SIG-M5 treated with dmso at 0.1 percent for 504 hours (cell line): ENCODE measurements at regions not wholly inside any gene's neighbourhood (a gene's known extent, or its start where the extent isn't known, plus 50 kb on each side); places are given as distances from the start of the nearest gene placed in this dataset.

Experiments used
- DNase-seq: peaks from one replicate; lab custom pipeline; 2025; ENCODE audit not compliant: unreplicated experiment; lab: John Stamatoyannopoulos, UW

DNA sequence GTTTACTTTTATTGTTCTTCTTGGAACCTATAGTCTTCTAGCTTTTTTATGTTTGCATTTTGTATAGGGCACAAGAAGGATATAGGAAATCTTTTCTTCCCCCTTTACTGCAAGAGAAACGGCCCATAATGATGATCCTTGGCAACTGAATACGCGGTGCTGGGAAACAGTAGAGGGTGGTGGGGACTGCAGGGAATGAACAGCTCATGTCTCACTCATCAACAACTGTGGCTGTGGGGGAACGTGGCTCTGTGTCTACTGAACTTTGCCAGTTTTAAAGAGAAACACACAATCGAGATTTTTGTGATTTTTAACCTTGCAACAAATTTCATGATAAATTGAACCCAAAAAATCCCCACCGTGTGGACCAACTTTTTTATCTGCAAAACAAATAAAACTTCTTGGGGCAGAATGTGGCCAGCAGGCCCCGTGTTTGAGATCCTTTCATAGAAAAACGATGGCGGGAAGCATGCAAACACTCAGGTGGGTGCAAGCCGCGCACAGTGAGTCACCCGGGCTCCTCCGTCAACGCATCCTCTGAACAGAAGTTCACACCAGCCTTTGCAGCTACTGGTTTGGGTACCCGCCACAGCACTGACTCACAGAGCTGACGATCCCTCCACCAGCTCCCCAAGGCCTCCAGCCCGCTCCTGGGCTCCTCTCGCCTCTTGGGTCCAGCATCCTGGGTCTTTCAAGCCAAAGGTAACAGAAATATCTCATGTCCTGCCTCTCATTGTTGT is 149.3 kb downstream of the COL6A3 start:
- DNase-seq = no peak

DNA sequence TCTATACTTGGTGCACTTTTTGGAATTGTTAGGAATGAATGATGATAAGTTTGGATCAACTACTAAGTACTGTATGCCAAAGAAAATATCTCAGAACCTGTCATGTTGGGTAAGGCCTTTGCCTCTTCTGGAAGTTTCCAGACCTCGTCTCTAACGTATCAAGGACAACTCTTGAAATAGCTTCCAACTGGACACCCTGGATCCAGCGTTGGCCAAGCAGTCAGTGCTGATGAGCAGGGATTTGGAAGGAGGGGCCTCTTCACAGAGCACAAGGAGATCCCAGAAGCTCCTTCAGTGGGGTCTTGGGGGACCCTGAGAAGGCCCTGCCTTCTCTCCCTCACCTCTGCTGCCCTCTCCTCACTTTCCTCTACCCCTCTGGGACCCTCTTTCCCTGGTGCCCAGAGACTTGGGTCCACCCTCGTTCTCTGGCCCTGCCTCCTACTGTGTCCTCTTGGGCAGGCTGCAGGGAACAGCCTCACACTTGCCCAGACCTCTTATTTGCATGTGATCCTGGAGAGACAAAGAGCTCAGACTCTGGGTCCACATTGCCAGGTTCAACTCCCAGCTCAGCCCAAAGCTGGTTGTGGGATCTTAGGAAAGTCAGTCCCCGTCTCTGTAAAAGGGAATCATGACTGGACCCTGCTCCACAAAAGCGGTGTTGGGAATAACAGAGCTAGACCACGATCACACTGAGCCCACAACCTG is 145.8 kb downstream of the COL6A3 start:
- DNase-seq = no peak

DNA sequence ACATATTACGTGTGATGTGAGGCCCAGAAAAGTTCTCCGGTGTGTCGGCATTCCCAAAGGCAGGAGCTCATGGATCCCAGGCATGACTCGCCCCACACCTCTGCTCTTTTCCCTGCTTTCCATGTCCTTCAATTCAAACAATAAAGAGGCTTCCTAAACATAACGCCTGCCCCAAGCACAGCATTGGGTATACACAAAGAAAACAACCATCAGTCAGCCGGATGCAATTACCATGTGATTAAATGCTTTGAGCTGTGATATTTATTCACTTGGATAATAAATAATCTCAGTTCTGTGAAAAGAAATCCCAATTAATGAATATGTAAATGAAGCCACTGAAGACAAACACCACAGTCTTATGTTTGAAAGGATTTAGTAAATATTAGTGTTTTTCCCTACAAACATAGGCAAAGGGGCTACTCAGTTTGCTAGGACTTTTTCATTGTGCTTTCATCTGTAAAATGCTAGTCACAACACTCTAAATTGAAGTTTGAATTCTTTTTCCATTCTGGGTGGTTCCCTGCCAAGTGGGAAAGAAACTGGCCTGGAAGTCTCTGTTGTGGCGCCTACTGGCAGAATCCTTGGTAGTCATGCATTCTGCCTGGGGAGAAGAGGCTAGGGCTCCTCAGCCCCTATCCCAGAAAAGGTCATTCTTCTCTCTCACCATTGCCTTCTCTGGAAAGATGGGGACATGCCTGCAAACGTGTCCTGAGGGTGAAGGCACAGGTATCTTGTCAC is 144.7 kb downstream of the COL6A3 start:
- DNase-seq = no peak

DNA sequence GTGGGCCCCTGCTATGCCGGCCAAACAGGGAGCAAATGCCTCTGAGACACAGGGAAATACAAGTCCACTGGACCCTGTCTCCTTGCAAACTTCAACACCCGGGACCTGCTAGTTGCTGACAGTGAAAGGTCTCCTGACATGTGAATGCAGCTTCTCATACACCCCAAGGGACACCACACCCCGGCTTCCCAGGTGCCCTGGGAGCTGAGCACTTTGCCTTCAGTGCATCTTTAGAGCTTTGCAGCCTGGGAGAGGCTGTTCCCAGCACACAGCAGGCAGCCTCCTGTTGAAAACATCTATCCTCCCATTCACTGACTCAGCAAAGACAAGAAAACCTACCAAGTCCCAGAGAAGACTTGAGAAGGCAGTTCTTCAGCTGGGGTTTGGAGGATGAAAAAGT is 143.4 kb downstream of the COL6A3 start:
- no peak for DNase-seq

DNA sequence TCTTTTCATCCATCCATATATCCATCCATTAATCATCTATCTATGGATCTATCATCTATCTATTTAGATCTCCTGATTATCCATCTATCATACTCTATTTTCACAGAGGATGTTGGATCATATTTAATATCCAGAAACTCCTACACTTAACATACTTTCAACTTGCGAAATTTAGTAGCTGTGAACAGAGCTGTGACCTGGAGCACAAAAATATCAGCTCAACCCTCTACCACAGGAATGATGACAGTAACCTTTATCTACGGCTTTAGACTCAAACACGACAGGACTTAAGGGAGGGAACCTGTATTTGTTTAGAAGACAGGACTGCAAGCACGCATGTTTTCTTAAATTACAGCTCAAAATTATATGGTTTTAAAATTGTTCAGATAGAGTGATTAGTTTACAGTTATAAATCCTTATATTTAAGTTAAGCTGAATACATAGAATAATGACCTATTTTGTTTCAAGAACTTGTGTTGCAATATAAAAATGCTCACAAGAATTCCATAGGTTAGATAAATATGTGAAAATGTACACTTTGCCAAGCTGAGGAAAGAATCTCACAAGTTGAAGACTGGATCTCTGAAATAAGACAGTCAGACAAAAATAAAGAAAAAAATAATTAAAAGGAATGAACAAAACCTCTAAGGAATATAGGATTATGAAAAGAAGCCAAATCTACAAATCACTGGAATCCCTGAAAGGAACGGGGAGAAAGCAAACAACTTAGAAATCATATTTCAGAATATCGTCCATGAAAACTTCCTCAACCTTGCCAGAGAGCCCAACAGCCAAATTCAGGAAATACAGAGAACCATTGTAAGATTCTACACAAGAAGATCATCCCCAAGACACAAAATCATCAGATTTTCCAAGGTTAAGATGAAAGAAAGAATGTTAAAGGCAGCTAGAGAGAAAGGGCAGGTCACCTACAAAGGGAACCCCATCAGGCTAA is 142.0 kb downstream of the COL6A3 start:
- no peak for DNase-seq
